MCF 10A (cell line): ENCODE measurements at regions not wholly inside any gene's neighbourhood (a gene's known extent, or its start where the extent isn't known, plus 50 kb on each side); places are given as distances from the start of the nearest gene placed in this dataset.
A peak's percentile ranks its signal among the peaks of the same experiment; 100 is the strongest.

Experiments
- BruUV-seq: library from RNA; stranded (reverse); fragments of 400-500 nt; replicated peaks from 2 replicates; lab custom pipeline; 2021; lab: Mats Ljungman, UMichigan
- CTCF ChIA-PET: fragments of 300-600 bp; sonication (Branson Sonifier 250); formaldehyde crosslinking; extraction: SDS; loops from one replicate; lab custom pipeline; 2021; ENCODE audit warnings: antibody characterized with exemption, inconsistent platforms; lab: Yijun Ruan, JAX
- POLR2A ChIA-PET: fragments of 300-600, 350-650 bp; sonication (Branson Sonifier 250); formaldehyde crosslinking; extraction: SDS; loops from one replicate; lab custom pipeline; 2020; ENCODE audit warnings: antibody characterized with exemption, inconsistent platforms; lab: Yijun Ruan, JAX
- DNase-seq: peaks from one replicate; pipeline ENCODE4 v3.0.0-alpha.2; 2018; ENCODE audit not compliant: unreplicated experiment
- H3K27ac Mint-ChIP-seq: one replicate; pipeline ENCODE4 v1.8.0; 2022; ENCODE audit warnings: mild to moderate bottlenecking, low read depth, mixed read lengths; ENCODE audit not compliant: unreplicated experiment
- H3K27me3 Mint-ChIP-seq: one replicate; pipeline ENCODE4 v1.8.0; 2022; ENCODE audit warnings: mixed read lengths; ENCODE audit not compliant: insufficient read depth, unreplicated experiment
- H3K36me3 Mint-ChIP-seq: one replicate; pipeline ENCODE4 v1.8.0; 2022; ENCODE audit warnings: mild to moderate bottlenecking, moderate library complexity, mixed read lengths; ENCODE audit not compliant: insufficient read depth, unreplicated experiment
- H3K4me1 Mint-ChIP-seq: one replicate; pipeline ENCODE4 v1.8.0; 2022; ENCODE audit warnings: mixed read lengths; ENCODE audit not compliant: insufficient read depth, unreplicated experiment
- H3K4me3 Mint-ChIP-seq: one replicate; pipeline ENCODE4 v1.8.0; 2022; ENCODE audit warnings: mild to moderate bottlenecking, moderate library complexity, mixed read lengths; ENCODE audit not compliant: unreplicated experiment
- H3K9me3 Mint-ChIP-seq: one replicate; pipeline ENCODE4 v1.8.0; 2022; ENCODE audit warnings: mixed read lengths; ENCODE audit not compliant: unreplicated experiment
- intact Hi-C: fragments of 100-400 bp; cut with micrococcal nuclease; formaldehyde crosslinking; loops from 2 replicates; pipeline ENCODE4 v1.14.1; 2022
- TF ChIP-seq, protein P1 (sequence below): fragments of 200-600 bp; IDR thresholded peaks from one replicate; pipeline ENCODE4 v1.8.0; 2022; ENCODE audit warnings: antibody characterized with exemption, mild to moderate bottlenecking; ENCODE audit not compliant: unreplicated experiment

- ChIA-PET CTCF (interaction anchor here (1.8 kb wide), 1 partner anchor 11 kb away, joined by 11 read pairs; no protein-coding TSS in a partner anchor), POLR2A (interaction anchor here (0.6 kb wide), 1 partner anchor 262 kb away, joined by 3 read pairs; no protein-coding TSS in a partner anchor)
- no peak overlapping the region for H3K27ac Mint-ChIP-seq
- no TSS peak for BruUV-seq
- TF ChIP-seq, protein P1, sequence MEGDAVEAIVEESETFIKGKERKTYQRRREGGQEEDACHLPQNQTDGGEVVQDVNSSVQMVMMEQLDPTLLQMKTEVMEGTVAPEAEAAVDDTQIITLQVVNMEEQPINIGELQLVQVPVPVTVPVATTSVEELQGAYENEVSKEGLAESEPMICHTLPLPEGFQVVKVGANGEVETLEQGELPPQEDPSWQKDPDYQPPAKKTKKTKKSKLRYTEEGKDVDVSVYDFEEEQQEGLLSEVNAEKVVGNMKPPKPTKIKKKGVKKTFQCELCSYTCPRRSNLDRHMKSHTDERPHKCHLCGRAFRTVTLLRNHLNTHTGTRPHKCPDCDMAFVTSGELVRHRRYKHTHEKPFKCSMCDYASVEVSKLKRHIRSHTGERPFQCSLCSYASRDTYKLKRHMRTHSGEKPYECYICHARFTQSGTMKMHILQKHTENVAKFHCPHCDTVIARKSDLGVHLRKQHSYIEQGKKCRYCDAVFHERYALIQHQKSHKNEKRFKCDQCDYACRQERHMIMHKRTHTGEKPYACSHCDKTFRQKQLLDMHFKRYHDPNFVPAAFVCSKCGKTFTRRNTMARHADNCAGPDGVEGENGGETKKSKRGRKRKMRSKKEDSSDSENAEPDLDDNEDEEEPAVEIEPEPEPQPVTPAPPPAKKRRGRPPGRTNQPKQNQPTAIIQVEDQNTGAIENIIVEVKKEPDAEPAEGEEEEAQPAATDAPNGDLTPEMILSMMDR = no peak
- peak; percentile 12 for DNase-seq
- no peaks in the 10 kb centered on the region for H3K4me1 Mint-ChIP-seq
- peaks cover 1% of the 10 kb centered on the region for H3K9me3 Mint-ChIP-seq
- no peak overlapping the region for H3K4me3 Mint-ChIP-seq
- intact Hi-C loops = no loop called here
- no peaks in the 10 kb centered on the region for H3K36me3 Mint-ChIP-seq
- H3K27me3 Mint-ChIP-seq = no peaks in the 10 kb centered on the region
Observed at GRCh38 chr2:118527571-118527970, 319.9 kb downstream of the EN1 start.

GRCh38 chr2:118525346-118525745 lies 322.1 kb downstream of the EN1 start:
- Mint-ChIP-seq H3K27ac (no peak overlapping the region), H3K4me3 (no peak overlapping the region), H3K4me1 (no peaks in the 10 kb centered on the region), H3K27me3 (no peaks in the 10 kb centered on the region), H3K9me3 (peaks cover 8% of the 10 kb centered on the region), H3K36me3 (no peaks in the 10 kb centered on the region)
- ChIA-PET CTCF (interaction anchor here (0.8 to 1.1 kb wide), 2 partner anchors 13 to 14 kb away, joined by 3 read pairs; no protein-coding TSS in a partner anchor), POLR2A (no interaction called here)
- BruUV-seq = no TSS peak
- intact Hi-C loops = no loop called here
- no peak for DNase-seq
- TF ChIP-seq, protein P1 = no peak

DNA sequence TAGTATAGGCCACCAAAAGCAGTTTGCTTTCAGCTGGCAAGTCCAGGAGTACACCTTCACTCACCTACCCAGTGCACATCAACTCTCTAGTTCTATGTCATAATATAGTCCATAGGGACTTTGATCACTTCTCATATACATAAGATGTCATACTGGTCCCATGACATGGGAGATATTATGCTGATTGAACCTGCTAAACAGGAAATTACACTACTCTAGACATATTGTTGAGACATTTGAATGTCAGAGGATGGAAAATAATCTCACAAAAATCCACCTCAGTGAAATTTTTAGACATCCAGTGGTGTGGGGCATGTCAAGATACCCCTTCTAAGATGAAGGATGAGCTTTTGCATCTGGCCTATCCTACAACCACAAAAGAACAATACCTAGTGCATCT lies 322.5 kb downstream of the EN1 start:
- ChIA-PET POLR2A (no interaction called here), CTCF (interaction anchor here (0.8 to 1.1 kb wide), 2 partner anchors 14 to 15 kb away, joined by 3 read pairs; no protein-coding TSS in a partner anchor)
- H3K27ac Mint-ChIP-seq = no peak overlapping the region

DNA sequence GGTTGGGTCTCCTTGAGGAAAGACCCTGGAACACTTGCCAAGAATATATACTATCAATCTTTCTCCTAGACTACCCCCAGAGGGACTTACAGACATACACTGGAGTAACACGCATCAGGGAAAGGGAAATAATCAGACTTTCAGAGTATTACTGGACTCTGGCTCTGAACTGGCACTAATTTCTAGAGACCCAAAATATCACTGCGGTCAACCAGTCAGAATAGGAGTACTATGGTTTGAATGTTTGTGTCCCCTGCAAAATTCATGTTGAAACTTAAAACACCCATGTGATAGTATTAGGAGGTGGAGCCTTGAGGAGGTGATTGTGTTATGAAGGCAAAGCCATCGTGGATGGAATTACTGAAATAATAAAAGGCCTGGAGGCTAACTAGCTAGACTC lies 323.7 kb downstream of the EN1 start:
- BruUV-seq = no TSS peak
- no peak overlapping the region for H3K27ac Mint-ChIP-seq
- H3K4me1 Mint-ChIP-seq = no peaks in the 10 kb centered on the region
- peaks cover 8% of the 10 kb centered on the region for H3K9me3 Mint-ChIP-seq
- H3K4me3 Mint-ChIP-seq = no peak overlapping the region
- DNase-seq = no peak
- TF ChIP-seq, protein P1 = no peak
- ChIA-PET POLR2A (no interaction called here), CTCF (no interaction called here)
- H3K27me3 Mint-ChIP-seq = no peaks in the 10 kb centered on the region
- no peaks in the 10 kb centered on the region for H3K36me3 Mint-ChIP-seq
- intact Hi-C loops = no loop called here

More for the DNA sequence above, 322.5 kb downstream of the EN1 start:
- intact Hi-C loops = no loop called here
- Mint-ChIP-seq H3K27me3 (no peaks in the 10 kb centered on the region), H3K4me1 (no peaks in the 10 kb centered on the region), H3K4me3 (no peak overlapping the region), H3K36me3 (no peaks in the 10 kb centered on the region), H3K9me3 (peaks cover 8% of the 10 kb centered on the region)
- DNase-seq = no peak
- no TSS peak for BruUV-seq
- TF ChIP-seq, protein P1 = no peak
